Choroid plexus epithelial cell (primary cell): ENCODE measurements at regions not wholly inside any gene's neighbourhood (a gene's known extent, or its start where the extent isn't known, plus 50 kb on each side); places are given as distances from the start of the nearest gene placed in this dataset.
A peak's percentile ranks its signal among the peaks of the same experiment; 100 is the strongest.
"Not testable (repeated sequence)": the region's sequence is repeated elsewhere in the genome, so short reads cannot be mapped to it uniquely, and the experiment has no call there.

Experiments
- DNase-seq: peaks from one replicate; pipeline ENCODE4 v3.0.0-alpha.2; 2010; ENCODE audit warnings: low read depth
- H3K4me3 ChIP-seq: 2 replicates; pipeline ENCODE4 v1.5.1; 2011; ENCODE audit warnings: low read depth, mild to moderate bottlenecking, control low read depth, low read length, moderate library complexity
- CTCF ChIP-seq: conservative IDR thresholded peaks from 2 replicates; pipeline ENCODE4 v1.5.1; 2011; ENCODE audit warnings: low read depth, mild to moderate bottlenecking, control low read depth, inconsistent platforms, low read length, moderate library complexity

GRCh38 chr1:120357046-120357445, 57.8 kb upstream of the NBPF8 start:
- not testable (repeated sequence) for H3K4me3 ChIP-seq
- DNase-seq = peak; percentile 30

GRCh38 chr1:120356170-120356569, 58.7 kb upstream of the NBPF8 start:
- TF ChIP-seq CTCF = peak; percentile 9
- peak; percentile 9 for DNase-seq
- not testable (repeated sequence) for H3K4me3 ChIP-seq

- H3K4me3 ChIP-seq = peak overlapping the region; percentile 50
- DNase-seq = peak; percentile 83
These were observed 60.1 kb upstream of the NBPF8 start for GRCh38 chr1:120354618-120355184.

- DNase-seq = not testable (repeated sequence)
- H3K4me3 ChIP-seq = peak overlapping the region; percentile 33
These were observed 72.4 kb upstream of the NBPF8 start for GRCh38 chr1:120342231-120343073.

- peak; percentile 50 for DNase-seq
- peak overlapping the region; percentile 63 for H3K4me3 ChIP-seq
These were observed 73.1 kb upstream of the NBPF8 start for GRCh38 chr1:120341756-120342155.

- peak overlapping the region; percentile 63 for H3K4me3 ChIP-seq
- peak; percentile 19 for DNase-seq
These were observed 73.7 kb upstream of the NBPF8 start for GRCh38 chr1:120340838-120341751.

GRCh38 chr1:120315738-120316137, 99.1 kb upstream of the NBPF8 start:
- DNase-seq, H3K4me3 ChIP-seq: not testable (repeated sequence)

- not testable (repeated sequence) for DNase-seq, H3K4me3 ChIP-seq
These were observed 102.9 kb upstream of the NBPF8 start for GRCh38 chr1:120311930-120312329.

- not testable (repeated sequence) for DNase-seq, H3K4me3 ChIP-seq
These were observed 105.8 kb upstream of the NBPF8 start for GRCh38 chr1:120308940-120309578.

- DNase-seq, H3K4me3 ChIP-seq: not testable (repeated sequence)
These were observed 109.8 kb upstream of the NBPF8 start for GRCh38 chr1:120305046-120305445.

GRCh38 chr1:120304341-120304740, 110.5 kb upstream of the NBPF8 start:
- DNase-seq, H3K4me3 ChIP-seq: not testable (repeated sequence)

GRCh38 chr1:120299433-120300057, 115.3 kb upstream of the NBPF8 start:
- not testable (repeated sequence) for DNase-seq, H3K4me3 ChIP-seq

- not testable (repeated sequence) for DNase-seq, H3K4me3 ChIP-seq
These were observed 116.3 kb upstream of the NBPF8 start for GRCh38 chr1:120298487-120298886.

- not testable (repeated sequence) for H3K4me3 ChIP-seq, DNase-seq
These were observed 117.4 kb upstream of the NBPF8 start for GRCh38 chr1:120297345-120297953.

- not testable (repeated sequence) for H3K4me3 ChIP-seq, DNase-seq
These were observed 113.8 kb upstream of the SEC22B start for GRCh38 chr1:120290105-120290504.

GRCh38 chr1:120289601-120290074, 113.3 kb upstream of the SEC22B start:
- H3K4me3 ChIP-seq, DNase-seq: not testable (repeated sequence)
